ENCODE measurements at regions not wholly inside any gene's neighbourhood (a gene's known extent, or its start where the extent isn't known, plus 50 kb on each side); places are given as distances from the start of the nearest gene placed in this dataset.

DNA sequence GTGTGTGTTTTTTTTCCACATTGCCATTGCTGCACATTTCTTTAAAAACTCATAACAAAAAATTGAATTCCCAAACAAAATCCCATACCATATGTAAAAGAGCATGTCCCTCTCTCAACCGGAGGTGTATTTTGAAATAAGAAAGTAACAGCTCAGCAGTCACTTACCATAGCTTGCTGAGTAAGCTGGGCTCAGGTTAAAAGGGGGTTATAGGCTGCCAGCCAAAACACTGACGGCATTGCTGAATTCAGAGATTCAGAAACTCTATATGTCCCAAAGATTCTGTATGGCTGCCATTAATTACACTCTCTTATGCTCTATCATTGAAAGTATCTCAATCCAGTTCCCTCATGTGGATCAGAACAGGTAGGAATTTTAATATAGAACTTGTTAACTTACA is 276.0 kb downstream of the FOXG1 start:
- Histone ChIP-seq H2AFZ (replicated peaks; ENCODE audit: low read length, poor library complexity) (no peak overlapping the region), H2BK120ac (ENCODE audit: low read depth, low read length) (no peak overlapping the region), H3K36me3 (ENCODE audit: control insufficient read depth, insufficient read depth, low read length) (no peaks in the 10 kb centered on the region), H3K14ac (replicated peaks; ENCODE audit: low read depth, low read length) (no peak overlapping the region), H3K4me1 (ENCODE audit: control insufficient read depth, insufficient read depth, low read length) (no peaks in the 10 kb centered on the region), H2AK5ac (ENCODE audit: low read depth, low read length) (no peak overlapping the region), H3K27me3 (ENCODE audit: control insufficient read depth, insufficient read depth, low read length) (no peaks in the 10 kb centered on the region), H4K8ac (ENCODE audit: low read depth in 2 of 2, low read length in 2 of 2) (no peak overlapping the region), H3K9me3 (ENCODE audit: control insufficient read depth, insufficient read depth, low read length) (no peaks in the 10 kb centered on the region), H3K18ac (ENCODE audit: low read depth, low read length) (no peak overlapping the region), H3K9me1 (ENCODE audit: insufficient read depth, low read length) (no peaks in the 10 kb centered on the region), H3K4ac (ENCODE audit: low read depth, low read length) (no peak overlapping the region), H3K9ac (ENCODE audit: low read depth, low read length) (no peak overlapping the region), H2BK5ac (ENCODE audit: low read depth, low read length, poor library complexity, severe bottlenecking) (no peak overlapping the region), H3K23ac (ENCODE audit: low read depth, low read length) (no peak overlapping the region), H4K20me1 (ENCODE audit: insufficient read depth, low read length) (no peaks in the 10 kb centered on the region), H4K5ac (ENCODE audit: low read depth, low read length) (no peak overlapping the region), H2BK15ac (ENCODE audit: low read depth, low read length) (no peak overlapping the region), H4K91ac (ENCODE audit: insufficient read depth, low read depth, low read length) (no peak overlapping the region), H2BK20ac (ENCODE audit: low read depth, low read length) (no peak overlapping the region), H3K4me3 (ENCODE audit: insufficient read depth, low read depth, low read length) (no peak overlapping the region), H3K56ac (ENCODE audit: extremely low read depth, insufficient read depth, low read length) (no peak overlapping the region), H2AK9ac (replicated peaks; ENCODE audit: low read depth, low read length, poor library complexity) (no peak overlapping the region), H3K4me2 (ENCODE audit: low read depth, low read length) (no peak overlapping the region), H3K27ac (ENCODE audit: insufficient read depth, low read length) (no peak overlapping the region), H3K79me1 (ENCODE audit: low read depth in 1 of 2, low read length in 2 of 2) (no peaks in the 10 kb centered on the region)
- TF ChIP-seq USF2 (IDR thresholded peaks at IDR 0.05; ENCODE audit: low read depth, low read length), result no peak
- no peak for TF ChIP-seq FOS (IDR thresholded peaks at IDR 0.05; ENCODE audit: low read depth, low read length)
- TF ChIP-seq ELK1 (IDR thresholded peaks at IDR 0.05; ENCODE audit: borderline replicate concordance, low read depth, low read length), result no peak
- no peak for TF ChIP-seq MXI1 (IDR thresholded peaks at IDR 0.05; ENCODE audit: borderline replicate concordance, low read depth, low read length)
- TF ChIP-seq BHLHE40 (IDR thresholded peaks at IDR 0.05; ENCODE audit: low read depth, low read length), result no peak
- TF ChIP-seq CHD1 (IDR thresholded peaks at IDR 0.05; ENCODE audit: low read depth, low read length), result no peak
- no peak for TF ChIP-seq RAD21 (IDR thresholded peaks at IDR 0.05; ENCODE audit: low read length)
- TF ChIP-seq MAFK (IDR thresholded peaks at IDR 0.05; ENCODE audit: low read depth, low read length), result no peak
- TF ChIP-seq RCOR1 (IDR thresholded peaks at IDR 0.05; ENCODE audit: insufficient replicate concordance, low read length), result no peak
- ATAC-seq (ENCODE audit: low read depth) (no peak), DNase-seq (peak; percentile 4)
- BruUV-seq (replicated peaks), result no TSS peak
- no CpG with 5 or more reads among the region's 2 CpGs for WGBS, 2 experiments (ENCODE audit: extremely low coverage in 2 of 2, insufficient read length in 1 of 2)
- in situ Hi-C loops (cut with MboI; ENCODE audit: low sequenced_read_pairs) (no loop called here), intact Hi-C loops (cut with micrococcal nuclease) (no loop called here), dilution Hi-C loops (cut with HindIII; ENCODE audit: low sequenced_read_pairs, unreplicated experiment) (no loop called here)
- CTCF ChIA-PET, result no interaction called here
- POLR2A ChIA-PET (ENCODE audit: unreplicated experiment), result no interaction called here

Data from IMR-90 (cell line).